Peyer's patch (tissue), 4 donors: ENCODE measurements at regions not wholly inside any gene's neighbourhood (a gene's known extent, or its start where the extent isn't known, plus 50 kb on each side); places are given as distances from the start of the nearest gene placed in this dataset.

Experiments used
- CTCF ChIP-seq, 6 experiments: fragments of 450-650 bp in 4 of 6; fragments of 200-600 bp in 2 of 6; sonication (generic) in 1 of 6; IDR thresholded peaks; one replicate each; pipeline ENCODE4 v1.5.1; 2017 to 2019; ENCODE audit warnings: antibody characterized with exemption in 6 of 6, mild to moderate bottlenecking in 3 of 6, moderate library complexity in 1 of 6
- POLR2A ChIP-seq, 2 donors: fragments of 450-650 bp; IDR thresholded peaks; one replicate each; pipeline ENCODE4 v1.5.1; 2017; ENCODE audit warnings: antibody characterized with exemption in 2 of 2, mild to moderate bottlenecking in 2 of 2, moderate library complexity in 2 of 2

- TF ChIP-seq CTCF (IDR thresholded peaks at IDR 0.05) (no peak), POLR2A (IDR thresholded peaks at IDR 0.05) (no peak)
Measured at GRCh38 chr11:13223112-13223511, 54.5 kb upstream of the BMAL1 start.
